GM19397 (cell line): ENCODE measurements at regions not wholly inside any gene's neighbourhood (a gene's known extent, or its start where the extent isn't known, plus 50 kb on each side); places are given as distances from the start of the nearest gene placed in this dataset.
"Not testable (repeated sequence)": the region's sequence is repeated elsewhere in the genome, so short reads cannot be mapped to it uniquely, and the experiment has no call there.

ENCODE experiments used
- ATAC-seq: cut with Tn5 transposase; IDR thresholded peaks from one replicate; pipeline ENCODE4 v1.9.1; 2021; ENCODE audit warnings: mild to moderate bottlenecking, moderate library complexity; ENCODE audit not compliant: unreplicated experiment

GRCh38 chr12:78489990-78490389 is 374.6 kb upstream of the SYT1 start:
- ATAC-seq = no peak

GRCh38 chr12:78490861-78491260 is 373.7 kb upstream of the SYT1 start:
- no peak for ATAC-seq

GRCh38 chr12:78494911-78495310 is 369.7 kb upstream of the SYT1 start:
- no peak for ATAC-seq

DNA sequence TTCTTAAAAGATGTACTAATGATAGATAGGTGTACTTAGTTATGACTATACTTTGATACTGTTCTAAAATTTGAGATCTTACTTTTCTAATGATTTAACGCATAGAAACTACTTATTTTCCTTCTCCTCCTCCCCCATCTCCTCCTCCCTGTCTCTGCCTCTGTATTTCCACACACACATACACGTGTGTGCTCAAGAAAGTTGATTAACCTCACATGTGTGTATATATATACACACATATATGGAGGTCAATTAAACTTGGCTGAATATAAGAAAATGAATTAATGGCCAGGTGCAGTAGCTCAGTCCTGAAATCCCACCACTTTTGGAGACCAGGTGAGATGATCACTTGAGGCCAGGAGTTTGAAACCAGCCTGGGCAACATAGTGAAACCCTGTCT is 362.7 kb upstream of the SYT1 start:
- ATAC-seq = no peak

DNA sequence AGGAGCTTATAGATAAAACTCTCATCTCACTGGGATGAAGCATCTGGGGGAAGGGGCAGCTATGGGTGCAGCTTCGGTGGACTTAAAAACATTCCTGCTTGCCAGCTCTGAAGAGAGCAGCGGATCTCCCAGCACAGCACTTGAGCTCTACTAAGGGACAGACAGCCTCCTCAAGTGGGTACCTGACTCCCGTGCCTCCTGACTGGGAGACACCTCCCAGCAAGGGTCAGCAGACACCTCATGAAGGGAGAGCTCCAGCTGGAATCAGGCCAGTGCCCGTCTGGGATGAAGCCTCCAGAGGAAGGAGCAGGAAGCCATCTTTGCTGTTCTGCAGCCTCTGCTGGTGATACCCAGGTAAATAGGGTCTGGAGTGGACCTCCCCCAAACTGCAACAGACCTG is 345.2 kb upstream of the SYT1 start:
- no peak for ATAC-seq

DNA sequence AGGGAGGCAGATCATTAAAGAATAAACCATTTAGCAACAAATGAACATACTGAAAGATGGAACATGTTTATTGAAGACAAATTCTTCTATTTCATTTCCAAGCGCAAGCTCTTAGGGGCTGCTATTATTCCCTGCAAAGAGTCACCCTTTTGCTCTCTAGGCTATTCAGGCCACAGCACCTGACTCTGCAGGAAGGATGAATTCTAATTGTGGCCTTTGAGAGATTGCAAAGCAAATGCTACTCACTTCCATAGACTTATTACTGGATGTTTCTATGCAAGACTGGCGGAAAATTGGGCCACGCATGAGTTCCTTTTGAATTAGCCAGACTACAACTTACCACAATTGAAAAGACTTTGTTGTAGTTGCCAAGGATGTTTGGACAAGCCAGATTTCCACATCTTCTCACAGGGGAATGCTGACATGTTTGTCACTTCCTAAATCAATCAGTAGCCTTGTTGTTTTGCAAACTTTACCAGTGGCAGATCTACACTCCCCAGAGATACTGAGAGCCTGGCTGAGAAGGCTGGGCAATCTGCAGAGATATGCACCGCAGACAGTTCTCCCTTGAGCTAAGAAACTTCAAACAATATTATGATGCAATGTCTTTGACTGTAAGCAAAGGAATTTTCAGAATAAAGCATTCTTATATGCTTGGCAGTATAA is 334.3 kb upstream of the SYT1 start:
- ATAC-seq = no peak

DNA sequence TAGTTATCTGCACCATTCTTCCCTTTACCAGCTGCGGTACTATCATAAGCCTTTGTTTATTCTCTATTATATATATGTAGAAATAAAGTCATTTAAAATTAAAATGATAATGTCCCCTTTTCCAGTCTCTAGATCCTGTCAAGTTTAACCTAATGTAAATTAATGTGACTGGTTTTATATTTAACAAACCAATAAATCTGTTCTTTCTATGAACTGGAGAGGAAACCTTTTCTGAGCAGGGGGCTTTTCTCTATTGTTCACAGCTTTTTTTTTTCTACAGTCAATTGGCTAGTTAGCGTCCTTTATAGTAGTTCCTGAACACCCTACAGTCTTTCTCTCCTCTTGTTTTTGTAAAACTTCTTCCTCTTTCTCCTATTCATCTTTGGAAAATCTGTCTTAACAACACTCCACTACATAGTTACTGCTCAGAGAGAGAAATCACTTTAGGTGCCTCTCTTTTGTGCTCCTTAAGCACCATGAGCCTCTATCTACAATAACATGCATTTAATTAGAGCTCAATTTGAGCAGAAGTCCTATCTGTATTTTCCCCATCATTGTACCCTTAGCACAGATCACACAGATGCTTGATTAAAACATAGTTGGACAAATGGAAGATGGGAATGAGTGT is 332.6 kb upstream of the SYT1 start:
- no peak for ATAC-seq

DNA sequence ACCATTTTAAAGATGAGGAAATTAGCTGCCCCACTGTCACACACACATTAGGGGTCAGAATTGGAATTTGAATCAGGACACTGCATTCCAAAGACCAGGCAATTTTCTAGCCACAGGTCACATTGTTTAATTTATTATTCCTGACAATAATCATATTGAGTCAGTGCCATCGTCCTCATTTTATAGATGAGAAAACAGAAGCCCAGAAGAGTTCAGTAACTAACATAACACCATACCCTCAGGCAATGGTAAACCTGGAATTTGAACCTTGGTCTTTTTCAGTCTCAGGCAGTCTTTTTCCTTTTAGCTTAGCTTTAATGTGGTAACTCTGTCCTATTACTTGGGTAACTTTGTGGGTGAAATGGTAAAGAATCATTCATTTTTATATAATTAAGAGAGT is 330.3 kb upstream of the SYT1 start:
- ATAC-seq = no peak

- ATAC-seq = no peak
Observed at GRCh38 chr12:78540606-78541336, 323.8 kb upstream of the SYT1 start.

DNA sequence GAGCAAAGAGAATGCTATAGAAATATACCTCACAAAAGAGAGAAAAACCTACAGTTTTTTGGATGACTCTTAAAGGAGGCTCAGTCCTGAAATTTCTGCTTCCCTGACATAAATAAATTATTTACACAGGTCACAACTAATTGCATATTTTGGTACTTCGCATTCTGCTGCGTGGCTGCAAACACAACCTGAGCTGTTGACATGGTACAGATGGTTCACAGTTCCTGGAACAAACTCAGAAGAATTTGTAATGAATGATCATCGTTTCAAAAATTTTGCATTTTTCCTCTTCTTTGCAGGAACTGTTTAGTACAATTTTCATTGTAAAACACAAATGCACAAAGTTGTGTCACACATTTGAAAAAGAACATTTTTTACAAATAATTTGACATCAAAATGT is 313.7 kb upstream of the SYT1 start:
- ATAC-seq = no peak

GRCh38 chr12:78555802-78556201 is 308.8 kb upstream of the SYT1 start:
- no peak for ATAC-seq

- no peak for ATAC-seq
Observed at GRCh38 chr12:78556651-78557050, 307.9 kb upstream of the SYT1 start.

- no peak for ATAC-seq
Observed at GRCh38 chr12:78559416-78559815, 305.2 kb upstream of the SYT1 start.

DNA sequence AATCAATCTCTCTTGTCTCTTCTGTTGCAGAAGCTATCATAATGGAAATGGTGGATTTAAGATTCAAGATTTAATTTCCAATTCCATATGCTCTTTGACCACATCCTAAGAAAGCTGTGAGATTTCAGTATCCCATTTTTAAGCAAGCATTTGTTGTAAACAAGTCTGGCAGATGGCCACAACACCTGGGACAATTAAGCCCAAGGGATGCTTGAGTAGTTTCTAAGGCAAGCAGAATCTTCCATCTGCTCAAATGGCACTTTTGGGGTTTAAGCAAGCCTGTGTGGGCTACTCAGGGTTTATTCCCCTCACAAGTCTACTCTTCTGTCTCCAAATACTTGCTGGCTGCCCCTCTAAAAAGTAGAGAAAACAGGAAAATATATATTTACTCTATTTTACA is 304.7 kb upstream of the SYT1 start:
- no peak for ATAC-seq

- ATAC-seq = no peak
Observed at GRCh38 chr12:78560633-78561032, 303.9 kb upstream of the SYT1 start.

DNA sequence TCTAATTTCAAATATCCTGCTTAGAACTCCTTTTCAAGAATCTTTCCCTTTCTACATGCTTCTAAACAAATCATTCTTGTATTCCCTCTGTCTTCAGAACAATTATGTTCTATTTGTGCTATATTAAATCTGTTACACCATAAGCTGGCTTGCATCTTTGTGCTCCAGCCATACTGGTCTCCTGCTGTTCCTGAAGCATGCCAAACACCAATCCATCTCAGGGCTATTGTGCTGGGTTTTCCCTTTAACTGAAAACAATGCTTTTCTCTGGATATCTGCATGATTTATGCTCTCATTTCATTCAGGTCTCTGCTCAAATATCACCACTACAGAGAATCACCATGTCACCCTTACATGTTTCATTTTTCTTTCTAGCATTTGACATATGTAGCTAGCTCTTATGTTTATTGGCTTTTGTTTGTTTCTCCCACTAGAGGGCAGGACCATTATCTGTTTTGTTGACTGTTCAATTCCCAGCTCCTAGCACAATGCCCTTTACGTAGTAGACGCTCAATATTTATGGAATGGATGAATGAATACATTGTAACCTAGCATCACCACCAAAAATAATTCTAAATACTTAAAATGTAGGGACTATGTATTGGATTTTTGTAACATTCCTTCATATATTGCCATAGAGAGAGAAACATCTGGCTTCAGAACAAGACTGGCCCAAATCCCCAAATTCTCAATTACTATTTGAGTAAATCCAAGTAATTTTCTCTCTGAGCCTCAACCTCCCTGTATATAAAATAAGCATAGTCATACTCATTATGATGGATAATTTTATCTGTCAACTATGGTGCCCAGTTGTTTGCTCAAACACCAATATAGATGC is 302.0 kb upstream of the SYT1 start:
- no peak for ATAC-seq

- no peak for ATAC-seq
Observed at GRCh38 chr12:78563826-78564225, 300.7 kb upstream of the SYT1 start.

GRCh38 chr12:78566456-78566855 is 298.1 kb upstream of the SYT1 start:
- no peak for ATAC-seq

GRCh38 chr12:78568321-78569020 is 296.1 kb upstream of the SYT1 start:
- ATAC-seq = no peak

DNA sequence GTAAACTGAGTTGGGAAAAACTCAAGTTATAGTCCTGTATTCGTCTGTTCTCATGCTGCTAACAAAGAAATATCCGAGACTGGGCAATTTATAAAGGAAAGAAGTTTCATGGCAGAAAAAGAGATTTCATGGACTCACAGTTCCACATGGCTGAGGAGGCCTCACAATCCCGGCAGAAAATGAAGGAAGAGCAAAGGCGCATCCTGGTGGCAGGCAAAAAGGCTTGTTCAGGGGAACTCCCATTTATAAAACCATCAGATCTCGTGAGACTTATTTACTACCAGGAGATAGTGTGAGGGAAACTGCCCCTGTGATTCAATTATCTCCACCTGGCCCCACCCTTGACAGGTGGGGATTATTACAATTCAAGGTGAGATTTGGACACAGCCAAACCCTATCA is 292.6 kb upstream of the SYT1 start:
- no peak for ATAC-seq

DNA sequence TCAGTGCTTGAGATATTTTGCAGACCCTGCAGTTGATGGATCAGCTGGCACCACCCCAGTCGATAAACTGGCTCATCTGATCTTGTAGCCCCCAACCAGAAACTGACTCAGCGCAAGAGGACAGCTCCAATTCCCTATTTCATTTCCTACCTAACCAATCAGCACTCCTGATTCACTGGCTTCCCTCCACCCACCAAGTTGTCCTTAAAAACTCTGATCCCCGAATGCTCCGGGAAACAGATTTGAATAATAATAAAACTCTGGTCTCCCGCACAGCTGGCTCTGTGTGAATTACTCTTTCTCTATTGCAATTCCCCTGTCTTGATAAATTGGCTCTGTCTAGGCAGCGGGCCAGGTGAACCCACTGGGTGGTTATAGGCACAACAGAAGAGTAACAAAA is 289.4 kb upstream of the SYT1 start:
- ATAC-seq = not testable (repeated sequence)
